ENCODE measurements at regions not wholly inside any gene's neighbourhood (a gene's known extent, or its start where the extent isn't known, plus 50 kb on each side); places are given as distances from the start of the nearest gene placed in this dataset.
"Not testable (repeated sequence)": the region's sequence is repeated elsewhere in the genome, so short reads cannot be mapped to it uniquely, and the experiment has no call there.

DNA sequence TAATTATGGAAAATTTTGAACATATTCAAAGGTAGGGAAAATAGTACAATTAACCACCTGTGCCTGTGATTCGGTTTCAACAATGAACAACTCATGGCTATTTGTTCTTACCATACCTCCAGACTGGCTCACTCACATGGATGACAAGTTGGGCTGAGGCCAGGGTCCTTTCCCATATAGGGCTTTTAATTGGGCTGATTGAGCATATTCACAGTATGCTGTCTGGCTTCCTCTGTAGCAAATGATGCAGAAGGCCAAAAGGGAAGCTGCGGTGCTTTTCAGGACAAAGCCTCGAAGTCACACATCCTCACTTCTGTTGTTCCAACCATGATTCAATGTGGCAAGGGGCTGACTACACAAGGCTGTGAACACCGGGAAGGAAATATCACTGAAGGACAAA is 297.5 kb upstream of the SLC16A7 start:
- Histone ChIP-seq H3K36me3 (no peaks in the 10 kb centered on the region), H3K9me3 (no peaks in the 10 kb centered on the region), H3K27ac (no peak overlapping the region), H3K4me1 (no peaks in the 10 kb centered on the region), H3K4me3 (no peak overlapping the region), H3K27me3 (no peaks in the 10 kb centered on the region)
- WGBS, 2 donors, result 38 to 60% methylated on average over 3 to 4 of the region's 4 CpGs
- TF ChIP-seq CTCF (IDR thresholded peaks at IDR 0.05), result no peak
- no peak for TF ChIP-seq POLR2A (IDR thresholded peaks at IDR 0.05)
- intact Hi-C loops (cut with DNase I), result no loop called here
- DNase-seq, result no peak

DNA sequence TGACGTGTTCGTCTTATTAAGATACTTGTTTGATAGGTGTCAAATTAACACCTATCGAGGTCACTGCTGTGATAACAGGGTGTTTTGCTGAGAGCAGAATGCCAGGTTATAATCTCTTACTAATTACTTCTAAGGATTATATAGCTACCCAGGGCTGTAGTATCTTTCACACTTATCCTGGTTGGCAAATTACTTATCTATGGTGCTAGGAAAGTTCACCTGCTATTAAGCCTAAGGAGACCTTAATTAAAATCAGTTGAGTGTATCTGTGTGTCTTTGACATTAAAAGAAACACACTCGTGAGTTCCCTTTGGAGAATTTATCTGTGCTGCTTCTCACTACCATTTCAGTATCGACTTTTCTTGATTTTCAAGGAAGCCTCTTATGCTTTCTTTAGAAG is 301.6 kb upstream of the SLC16A7 start:
- Histone ChIP-seq H3K36me3 (no peaks in the 10 kb centered on the region), H3K4me1 (no peaks in the 10 kb centered on the region), H3K9me3 (no peaks in the 10 kb centered on the region), H3K27me3 (no peaks in the 10 kb centered on the region), H3K4me3 (no peak overlapping the region), H3K27ac (no peak overlapping the region)
- 64 to 70% methylated on average over 5 of the region's 5 CpGs for WGBS, 2 donors
- no peak for DNase-seq
- TF ChIP-seq POLR2A (IDR thresholded peaks at IDR 0.05) (no peak), CTCF (IDR thresholded peaks at IDR 0.05) (no peak)
- intact Hi-C loops (cut with DNase I), result no loop called here

- Histone ChIP-seq H3K9me3 (no peaks in the 10 kb centered on the region), H3K27me3 (no peaks in the 10 kb centered on the region), H3K4me3 (no peak overlapping the region), H3K36me3 (no peaks in the 10 kb centered on the region), H3K27ac (no peak overlapping the region), H3K4me1 (no peaks in the 10 kb centered on the region)
- WGBS, 2 donors, result 64 to 65% methylated on average over 2 of the region's 2 CpGs
- intact Hi-C loops (cut with DNase I), result no loop called here
- no peak for DNase-seq
- TF ChIP-seq POLR2A (IDR thresholded peaks at IDR 0.05) (no peak), CTCF (IDR thresholded peaks at IDR 0.05) (no peak)
These were observed 312.8 kb upstream of the SLC16A7 start for GRCh38 chr12:59282999-59283398.

DNA sequence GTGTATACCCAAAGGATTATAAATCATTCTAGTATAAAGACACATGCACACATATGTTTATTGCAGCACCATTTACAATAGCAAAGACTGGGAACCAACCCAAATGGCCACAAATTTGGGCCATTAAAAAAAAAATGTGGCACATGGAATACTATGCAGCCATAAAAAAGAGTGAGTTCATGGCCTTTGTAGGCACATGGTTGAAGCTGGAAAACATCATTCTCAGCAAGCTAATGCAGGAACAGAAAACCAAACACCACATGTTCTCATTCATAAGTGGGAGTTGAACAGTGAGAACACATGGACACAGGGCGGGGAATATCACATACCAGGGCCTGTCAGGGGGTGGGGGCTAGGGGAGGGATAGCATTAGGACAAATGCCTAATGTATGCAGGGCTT is 322.3 kb upstream of the SLC16A7 start:
- H3K4me3 ChIP-seq; H3K4me1 ChIP-seq; H3K27ac ChIP-seq; H3K27me3 ChIP-seq; DNase-seq; H3K9me3 ChIP-seq; intact Hi-C loops (cut with DNase I); H3K36me3 ChIP-seq: not testable (repeated sequence)
- WGBS, 2 donors, result 64 to 82% methylated on average over 1 of the region's 1 CpG

- no peaks in the 10 kb centered on the region for H3K4me1 ChIP-seq
- H3K4me3 ChIP-seq, result no peak overlapping the region
- WGBS, 2 donors, result 60% methylated on average over 1 of the region's 2 CpGs
- intact Hi-C loops (cut with DNase I), result no loop called here
- no peaks in the 10 kb centered on the region for H3K36me3 ChIP-seq
- no peaks in the 10 kb centered on the region for H3K27me3 ChIP-seq
- no peaks in the 10 kb centered on the region for H3K9me3 ChIP-seq
- TF ChIP-seq POLR2A (IDR thresholded peaks at IDR 0.05) (no peak), CTCF (IDR thresholded peaks at IDR 0.05) (no peak)
- H3K27ac ChIP-seq, result no peak overlapping the region
- DNase-seq, result no peak
These were observed 327.5 kb upstream of the SLC16A7 start for GRCh38 chr12:59268295-59268809.

DNA sequence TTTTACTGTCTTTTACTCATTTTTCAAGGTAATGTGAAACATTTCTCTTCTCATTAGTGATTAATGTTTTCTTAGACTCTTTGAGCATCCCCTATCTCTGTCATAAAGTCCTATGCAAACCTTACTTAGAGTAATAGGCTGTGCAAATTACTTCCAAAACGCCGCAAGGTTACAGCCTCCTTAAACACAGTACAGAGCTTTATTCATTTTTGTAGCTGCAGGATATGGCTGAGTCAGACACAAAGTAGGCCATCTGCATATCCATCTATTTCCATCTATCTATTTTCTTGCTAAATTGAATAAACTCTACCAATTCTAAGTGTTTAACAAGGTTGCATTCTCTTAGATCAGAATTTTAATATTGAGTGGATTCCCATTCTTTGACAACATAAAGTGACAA is 335.6 kb upstream of the SLC16A7 start:
- no peaks in the 10 kb centered on the region for H3K36me3 ChIP-seq
- intact Hi-C loops (cut with DNase I), result no loop called here
- 74 to 88% methylated on average over 2 of the region's 2 CpGs for WGBS, 2 donors

More for the DNA sequence above, 335.6 kb upstream of the SLC16A7 start:
- no peak for DNase-seq
- Histone ChIP-seq H3K4me1 (no peaks in the 10 kb centered on the region), H3K27me3 (no peaks in the 10 kb centered on the region), H3K27ac (no peak overlapping the region), H3K4me3 (no peak overlapping the region), H3K9me3 (no peaks in the 10 kb centered on the region)
- TF ChIP-seq CTCF (IDR thresholded peaks at IDR 0.05) (no peak), POLR2A (IDR thresholded peaks at IDR 0.05) (no peak)

All from esophagus squamous epithelium (tissue), 5 donors.